IMR-90 (cell line): ENCODE measurements at regions not wholly inside any gene's neighbourhood (a gene's known extent, or its start where the extent isn't known, plus 50 kb on each side); places are given as distances from the start of the nearest gene placed in this dataset.

Experiments
- ATAC-seq: fragments of 200-7000 bp; cut with Tn5 transposase; 2 replicates; pipeline ENCODE4 v1.9.1; 2020; ENCODE audit warnings: low read depth, mild to moderate bottlenecking, moderate library complexity
- BruUV-seq: library from RNA; stranded (reverse); fragments of 400-500 nt; replicated peaks from 2 replicates; lab custom pipeline; 2021; lab: Mats Ljungman, UMichigan
- CTCF ChIA-PET: fragments of 300-600 bp; formaldehyde crosslinking; extraction: SDS; loops from one replicate; lab custom pipeline; 2021; ENCODE audit warnings: antibody characterized with exemption; lab: Yijun Ruan, JAX
- POLR2A ChIA-PET: fragments of 300-600 bp; sonication (Branson Sonifier 250); formaldehyde crosslinking; loops from one replicate; lab custom pipeline; 2022; ENCODE audit warnings: antibody characterized with exemption; ENCODE audit not compliant: unreplicated experiment; lab: Charles Lee
- DNase-seq: peaks from one replicate; pipeline ENCODE4 v3.0.0; 2013
- H2AFZ ChIP-seq: replicated peaks from 2 replicates; pipeline ENCODE3; 2013; ENCODE audit warnings: low read length, mild to moderate bottlenecking; ENCODE audit not compliant: poor library complexity
- H2AK5ac ChIP-seq: 2 replicates; pipeline ENCODE4 v1.6.1; 2013; ENCODE audit warnings: low read depth, low read length, inconsistent platforms
- H2AK9ac ChIP-seq: replicated peaks from 2 replicates; pipeline ENCODE3; 2013; ENCODE audit warnings: mild to moderate bottlenecking, low read depth, low read length, moderate library complexity; ENCODE audit not compliant: poor library complexity
- H2BK120ac ChIP-seq: 2 replicates; pipeline ENCODE4 v1.6.1; 2013; ENCODE audit warnings: low read depth, low read length, inconsistent platforms
- H2BK15ac ChIP-seq: 3 replicates; pipeline ENCODE4 v1.6.1; 2013; ENCODE audit warnings: low read depth, low read length, inconsistent platforms
- H2BK20ac ChIP-seq: 2 replicates; pipeline ENCODE4 v1.6.1; 2013; ENCODE audit warnings: low read depth, mild to moderate bottlenecking, inconsistent platforms, low read length, moderate library complexity
- H2BK5ac ChIP-seq: 2 replicates; pipeline ENCODE4 v1.6.1; 2013; ENCODE audit warnings: mild to moderate bottlenecking, low read depth, low read length, inconsistent platforms; ENCODE audit not compliant: poor library complexity, severe bottlenecking
- H3K14ac ChIP-seq: replicated peaks from 2 replicates; pipeline ENCODE4 v1.6.1; 2013; ENCODE audit warnings: low read depth, low read length, inconsistent platforms
- H3K18ac ChIP-seq: 2 replicates; pipeline ENCODE4 v1.6.1; 2013; ENCODE audit warnings: low read depth, low read length, control low read depth
- H3K23ac ChIP-seq: 2 replicates; pipeline ENCODE4 v1.6.1; 2013; ENCODE audit warnings: low read depth, low read length, inconsistent platforms
- H3K27ac ChIP-seq: 2 replicates; pipeline ENCODE4 v1.5.1; 2013; ENCODE audit warnings: mild to moderate bottlenecking, control low read depth, low read length; ENCODE audit not compliant: insufficient read depth
- H3K27me3 ChIP-seq: 2 replicates; pipeline ENCODE4 v1.6.1; 2013; ENCODE audit warnings: low read length; ENCODE audit not compliant: control insufficient read depth, insufficient read depth
- H3K36me3 ChIP-seq: 2 replicates; pipeline ENCODE4 v1.6.1; 2013; ENCODE audit warnings: low read length, mixed read lengths; ENCODE audit not compliant: control insufficient read depth, insufficient read depth
- H3K4ac ChIP-seq: 2 replicates; pipeline ENCODE4 v1.6.1; 2013; ENCODE audit warnings: low read depth, low read length, inconsistent platforms
- H3K4me1 ChIP-seq: 2 replicates; pipeline ENCODE4 v1.6.1; 2013; ENCODE audit warnings: low read length, mixed read lengths; ENCODE audit not compliant: control insufficient read depth, insufficient read depth
- H3K4me2 ChIP-seq: 2 replicates; pipeline ENCODE4 v1.6.1; 2013; ENCODE audit warnings: low read depth, mild to moderate bottlenecking, control low read depth, low read length, moderate library complexity
- H3K4me3 ChIP-seq: 2 replicates; pipeline ENCODE4 v1.5.1; 2013; ENCODE audit warnings: low read depth, mild to moderate bottlenecking, control low read depth, low read length, moderate library complexity; ENCODE audit not compliant: insufficient read depth
- H3K56ac ChIP-seq: 2 replicates; pipeline ENCODE4 v1.6.1; 2013; ENCODE audit warnings: low read length, inconsistent platforms; ENCODE audit not compliant: insufficient read depth; ENCODE audit errors: extremely low read depth
- H3K79me1 ChIP-seq, 2 experiments: 2 replicates each; pipeline ENCODE4 v1.6.1; 2013; ENCODE audit warnings: low read length in 2 of 2, inconsistent platforms in 1 of 2, low read depth in 1 of 2
- H3K9ac ChIP-seq: 2 replicates; pipeline ENCODE4 v1.6.1; 2013; ENCODE audit warnings: low read depth, low read length, control low read depth
- H3K9me1 ChIP-seq: 2 replicates; pipeline ENCODE4 v1.6.1; 2013; ENCODE audit warnings: low read length, inconsistent platforms; ENCODE audit not compliant: insufficient read depth
- H3K9me3 ChIP-seq: 2 replicates; pipeline ENCODE4 v1.6.1; 2013; ENCODE audit warnings: low read length; ENCODE audit not compliant: control insufficient read depth, insufficient read depth
- H4K20me1 ChIP-seq: 2 replicates; pipeline ENCODE4 v1.6.1; 2013; ENCODE audit warnings: low read length, inconsistent platforms; ENCODE audit not compliant: insufficient read depth
- H4K5ac ChIP-seq: 2 replicates; pipeline ENCODE4 v1.6.1; 2013; ENCODE audit warnings: mild to moderate bottlenecking, low read depth, low read length, control low read depth
- H4K8ac ChIP-seq, 2 experiments: 2 replicates each; pipeline ENCODE4 v1.6.1; 2013; ENCODE audit warnings: low read depth in 2 of 2, low read length in 2 of 2, control low read depth in 1 of 2, inconsistent platforms in 1 of 2
- H4K91ac ChIP-seq: 2 replicates; pipeline ENCODE4 v1.6.1; 2013; ENCODE audit warnings: low read depth, low read length, inconsistent platforms; ENCODE audit not compliant: insufficient read depth
- BHLHE40 ChIP-seq: fragments of 150-350 bp; IDR thresholded peaks from 2 replicates; pipeline ENCODE4 v1.6.1; 2016; ENCODE audit warnings: mild to moderate bottlenecking, low read depth, low read length
- FOS ChIP-seq: fragments of 150-350 bp; IDR thresholded peaks from 2 replicates; pipeline ENCODE4 v1.6.1; 2016; ENCODE audit warnings: low read depth, low read length
- MAZ ChIP-seq: IDR thresholded peaks from 2 replicates; pipeline ENCODE4 v1.6.1; 2012; ENCODE audit warnings: low read depth, mild to moderate bottlenecking, low read length, improper control_type of control experiment, moderate library complexity, borderline replicate concordance
- MXI1 ChIP-seq: IDR thresholded peaks from 2 replicates; pipeline ENCODE4 v1.6.1; 2012; ENCODE audit warnings: low read depth, mild to moderate bottlenecking, low read length, moderate library complexity, borderline replicate concordance
- NFE2L2 ChIP-seq: fragments of 150-350 bp; IDR thresholded peaks from 2 replicates; pipeline ENCODE4 v1.6.1; 2016; ENCODE audit warnings: low read depth, mild to moderate bottlenecking, low read length
- POLR2A ChIP-seq: IDR thresholded peaks from 2 replicates; pipeline ENCODE4 v1.6.1; 2012; ENCODE audit warnings: mild to moderate bottlenecking, low read depth, low read length
- RAD21 ChIP-seq: IDR thresholded peaks from 2 replicates; pipeline ENCODE4 v1.6.1; 2012; ENCODE audit warnings: low read length, improper control_type of control experiment
- RCOR1 ChIP-seq: IDR thresholded peaks from 2 replicates; pipeline ENCODE4 v1.6.1; 2012; ENCODE audit warnings: mild to moderate bottlenecking, low read length, improper control_type of control experiment; ENCODE audit not compliant: insufficient replicate concordance
- RFX5 ChIP-seq: IDR thresholded peaks from 2 replicates; pipeline ENCODE4 v1.8.0; 2012; ENCODE audit warnings: low read depth, mild to moderate bottlenecking, low read length, moderate library complexity
- WGBS, 2 experiments: methylation state at CpG; one replicate each; pipeline versions ENCODE4 v1.1.5 to v1.1.7; 2013; ENCODE audit warnings: missing lambda C conversion rate in 2 of 2; ENCODE audit not compliant: insufficient read length in 1 of 2; ENCODE audit errors: extremely low coverage in 2 of 2; 5-methylcytosine and 5-hydroxymethylcytosine counted together
- dilution Hi-C: fragments of 300-500 bp; cut with HindIII; formaldehyde crosslinking; loops from one replicate; pipeline ENCODE4 v1.14.3; 2018; ENCODE audit warnings: low sequenced_read_pairs; ENCODE audit not compliant: unreplicated experiment
- in situ Hi-C: fragments of 300-500 bp; cut with MboI; formaldehyde crosslinking; loops from 3 replicates; pipeline ENCODE4 v1.14.3; 2019; ENCODE audit warnings: low sequenced_read_pairs, inconsistent platforms, mixed read lengths
- intact Hi-C: fragments of 100-400 bp; cut with micrococcal nuclease; formaldehyde crosslinking; loops from 2 replicates; pipeline ENCODE4 v1.10.0; 2022
- TF ChIP-seq, protein P1 (sequence below): conservative IDR thresholded peaks from 2 replicates; pipeline ENCODE4 v1.5.1; 2012; ENCODE audit warnings: mild to moderate bottlenecking, low read depth, low read length, improper control_type of control experiment

- WGBS, 2 experiments = no CpG with 5 or more reads among the region's 7 CpGs
Measured at GRCh38 chr11:134993691-134994243, 581.7 kb upstream of the B3GAT1 start.

More at GRCh38 chr11:134993691-134994243, 581.7 kb upstream of the B3GAT1 start:
- ChIA-PET POLR2A (no interaction called here), CTCF (no interaction called here)
- Histone ChIP-seq H3K9me3 (peaks cover 3% of the 10 kb centered on the region; the same call in 1 of the 2 replicates), H2BK5ac (no peak overlapping the region), H2BK15ac (no peak overlapping the region), H2AFZ (no peak overlapping the region), H3K14ac (no peak overlapping the region), H4K8ac (no peak overlapping the region), H2AK9ac (no peak overlapping the region), H3K36me3 (no peaks in the 10 kb centered on the region), H2BK20ac (no peak overlapping the region), H3K9me1 (no peaks in the 10 kb centered on the region), H4K5ac (no peak overlapping the region), H2AK5ac (no peak overlapping the region), H2BK120ac (no peak overlapping the region), H4K91ac (no peak overlapping the region), H3K56ac (no peak overlapping the region), H3K4me2 (no peak overlapping the region), H3K9ac (no peak overlapping the region), H3K27me3 (no peaks in the 10 kb centered on the region), H3K79me1 (no peaks in the 10 kb centered on the region), H3K4me1 (no peaks in the 10 kb centered on the region), H3K27ac (no peak overlapping the region), H3K4ac (no peak overlapping the region), H3K4me3 (no peak overlapping the region), H3K23ac (no peak overlapping the region), H3K18ac (no peak overlapping the region), H4K20me1 (no peaks in the 10 kb centered on the region)
- in situ Hi-C loops = no loop called here
- intact Hi-C loops = no loop called here
- no TSS peak for BruUV-seq
- dilution Hi-C loops = no loop called here
- no peak for ATAC-seq
- TF ChIP-seq RAD21 (no peak), RCOR1 (no peak), POLR2A (no peak), BHLHE40 (no peak), MAZ (no peak), RFX5 (no peak), MXI1 (no peak), FOS (no peak), NFE2L2 (no peak)
- TF ChIP-seq, protein P1, sequence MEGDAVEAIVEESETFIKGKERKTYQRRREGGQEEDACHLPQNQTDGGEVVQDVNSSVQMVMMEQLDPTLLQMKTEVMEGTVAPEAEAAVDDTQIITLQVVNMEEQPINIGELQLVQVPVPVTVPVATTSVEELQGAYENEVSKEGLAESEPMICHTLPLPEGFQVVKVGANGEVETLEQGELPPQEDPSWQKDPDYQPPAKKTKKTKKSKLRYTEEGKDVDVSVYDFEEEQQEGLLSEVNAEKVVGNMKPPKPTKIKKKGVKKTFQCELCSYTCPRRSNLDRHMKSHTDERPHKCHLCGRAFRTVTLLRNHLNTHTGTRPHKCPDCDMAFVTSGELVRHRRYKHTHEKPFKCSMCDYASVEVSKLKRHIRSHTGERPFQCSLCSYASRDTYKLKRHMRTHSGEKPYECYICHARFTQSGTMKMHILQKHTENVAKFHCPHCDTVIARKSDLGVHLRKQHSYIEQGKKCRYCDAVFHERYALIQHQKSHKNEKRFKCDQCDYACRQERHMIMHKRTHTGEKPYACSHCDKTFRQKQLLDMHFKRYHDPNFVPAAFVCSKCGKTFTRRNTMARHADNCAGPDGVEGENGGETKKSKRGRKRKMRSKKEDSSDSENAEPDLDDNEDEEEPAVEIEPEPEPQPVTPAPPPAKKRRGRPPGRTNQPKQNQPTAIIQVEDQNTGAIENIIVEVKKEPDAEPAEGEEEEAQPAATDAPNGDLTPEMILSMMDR = no peak
- no peak for DNase-seq
